Caki2 (cell line): ENCODE measurements at regions not wholly inside any gene's neighbourhood (a gene's known extent, or its start where the extent isn't known, plus 50 kb on each side); places are given as distances from the start of the nearest gene placed in this dataset.
A peak's percentile ranks its signal among the peaks of the same experiment; 100 is the strongest.

Experiments used
- DNase-seq: peaks from one replicate; pipeline ENCODE4 v3.0.0-alpha.2; 2015; ENCODE audit warnings: low read depth
- in situ Hi-C: cut with HindIII; loops from 2 replicates; pipeline ENCODE4 v1.10.0; 2016; ENCODE audit warnings: low sequenced_read_pairs, low pct_unique_long_range_greater_than_20kb, mixed read lengths

DNA sequence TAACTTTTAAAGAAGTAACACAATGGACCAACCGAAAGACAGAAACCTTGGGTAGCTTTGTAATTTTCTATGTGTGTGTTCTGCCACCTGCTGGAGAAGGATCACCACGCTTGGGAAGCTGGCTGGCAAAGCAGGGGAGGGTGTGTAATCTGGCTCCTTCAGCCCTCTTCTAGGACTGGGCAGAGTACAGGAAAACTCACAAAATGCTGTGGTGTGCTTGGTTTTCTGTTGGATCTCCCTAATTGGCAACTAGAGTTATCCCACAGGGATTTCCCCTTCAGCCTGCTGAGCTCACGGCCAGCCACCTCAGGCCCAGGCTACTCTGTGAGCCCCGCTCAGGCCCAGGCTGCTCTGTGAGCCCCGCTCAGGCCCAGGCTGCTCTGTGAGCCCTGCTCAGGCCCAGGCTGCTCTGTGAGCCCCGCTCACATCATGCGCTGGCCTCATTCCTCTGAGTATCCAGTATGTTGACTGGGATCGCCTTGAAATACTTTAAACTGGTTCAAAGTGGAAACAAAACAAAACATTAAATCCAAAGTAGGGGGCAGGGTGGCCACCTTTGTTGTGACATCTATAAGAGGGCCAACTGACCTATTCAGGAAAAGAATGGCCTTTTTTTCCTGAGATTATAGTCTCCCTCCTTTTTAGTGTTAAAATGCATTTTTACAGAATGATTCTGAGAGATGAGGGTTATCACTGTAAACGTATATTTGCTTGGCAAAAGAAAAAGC is 52.0 kb upstream of the RNU6-8 start:
- peak; percentile 66 for DNase-seq
- in situ Hi-C loops = no loop called here

DNA sequence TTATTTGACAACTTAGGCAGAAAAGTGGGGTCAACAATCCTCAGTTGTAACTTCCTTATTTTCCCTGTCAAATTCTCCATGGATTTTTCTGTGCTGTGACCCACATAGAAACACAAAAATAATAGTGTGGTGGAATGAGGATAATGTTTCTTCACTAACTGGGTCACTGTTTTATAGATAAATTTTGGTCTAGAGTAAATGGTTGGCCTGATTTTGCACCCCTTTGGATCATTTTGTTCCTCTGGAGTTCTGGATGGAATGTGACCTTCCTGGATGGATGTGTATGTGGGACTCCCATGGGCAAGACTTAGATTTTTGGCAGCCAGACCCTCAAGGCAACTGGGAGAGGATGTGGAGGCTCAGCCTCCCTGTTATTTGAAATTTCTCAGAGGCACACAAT is 52.7 kb upstream of the RNU6-8 start:
- no peak for DNase-seq
- in situ Hi-C loops = no loop called here

GRCh38 chr14:32256576-32256975 is 53.5 kb upstream of the RNU6-8 start:
- DNase-seq = no peak
- in situ Hi-C loops = no loop called here

GRCh38 chr14:32258336-32258993 is 55.4 kb upstream of the RNU6-8 start:
- no peak for DNase-seq
- in situ Hi-C loops = no loop called here

- peak; percentile 45 for DNase-seq
- in situ Hi-C loops = no loop called here
Observed at GRCh38 chr14:32259368-32260013, 56.4 kb upstream of the RNU6-8 start.

GRCh38 chr14:32263939-32264567 is 61.0 kb upstream of the RNU6-8 start:
- DNase-seq = peak; percentile 10
- in situ Hi-C loops = no loop called here

GRCh38 chr14:32265584-32265983 is 62.5 kb upstream of the RNU6-8 start:
- in situ Hi-C loops = no loop called here
- no peak for DNase-seq

- DNase-seq = no peak
- in situ Hi-C loops = no loop called here
Observed at GRCh38 chr14:32277998-32278397, 51.1 kb upstream of the AKAP6 start.
